OCI-LY7 (cell line): ENCODE measurements at regions not wholly inside any gene's neighbourhood (a gene's known extent, or its start where the extent isn't known, plus 50 kb on each side); places are given as distances from the start of the nearest gene placed in this dataset.

Experiments used
- BruUV-seq: library from RNA; stranded (reverse); fragments of 400-500 nt; replicated peaks from 2 replicates; lab custom pipeline; 2021; lab: Mats Ljungman, UMichigan
- CTCF ChIA-PET: fragments of 300-600 bp; sonication (Branson Sonifier 250); formaldehyde crosslinking; loops from one replicate; lab custom pipeline; 2022; ENCODE audit warnings: antibody characterized with exemption; ENCODE audit not compliant: unreplicated experiment; lab: Charles Lee
- POLR2A ChIA-PET: fragments of 300-600 bp; sonication (Branson Sonifier 250); formaldehyde crosslinking; loops from one replicate; lab custom pipeline; 2022; ENCODE audit warnings: antibody characterized with exemption; lab: Charles Lee
- DNase-seq: peaks from one replicate; pipeline ENCODE4 v3.0.0-alpha.2; 2015; ENCODE audit warnings: low spot score
- H2AFZ ChIP-seq: fragments of 200-600 bp; sonication (generic), shearing (Covaris generic); 2 replicates; pipeline ENCODE4 v1.6.1; 2014; ENCODE audit warnings: mild to moderate bottlenecking, antibody characterized with exemption, low read length, moderate library complexity
- H3K27ac ChIP-seq: fragments of 200-600 bp; sonication (generic); 2 replicates; pipeline ENCODE4 v1.5.1; 2014; ENCODE audit warnings: mixed run types, low read depth, mild to moderate bottlenecking, moderate library complexity, low read length, inconsistent platforms; ENCODE audit not compliant: poor library complexity, severe bottlenecking
- H3K36me3 ChIP-seq: fragments of 200-600 bp; sonication (generic); 2 replicates; pipeline ENCODE4 v1.6.1; 2014; ENCODE audit warnings: mild to moderate bottlenecking, antibody characterized with exemption, low read length, moderate library complexity, mixed read lengths; ENCODE audit not compliant: insufficient read depth
- H3K4me1 ChIP-seq: fragments of 200-600 bp; sonication (generic); 2 replicates; pipeline ENCODE4 v1.5.1; 2014; ENCODE audit warnings: mild to moderate bottlenecking, low read length; ENCODE audit not compliant: insufficient read depth, poor library complexity, severe bottlenecking
- H3K4me2 ChIP-seq: fragments of 200-600 bp; sonication (generic); 2 replicates; pipeline ENCODE4 v1.6.1; 2014; ENCODE audit warnings: mild to moderate bottlenecking, low read length
- H3K4me3 ChIP-seq: fragments of 200-600 bp; sonication (generic); 2 replicates; pipeline ENCODE4 v1.5.1; 2014; ENCODE audit warnings: mild to moderate bottlenecking, low read depth, low read length; ENCODE audit not compliant: poor library complexity, severe bottlenecking
- H3K79me2 ChIP-seq: fragments of 200-600 bp; sonication (generic); 2 replicates; pipeline ENCODE4 v1.6.1; 2016; ENCODE audit warnings: low read depth, mild to moderate bottlenecking, low read length, moderate library complexity, mixed read lengths; ENCODE audit not compliant: insufficient read depth
- H3K9me2 ChIP-seq: fragments of 200-600 bp; sonication (generic); 2 replicates; pipeline ENCODE4 v1.6.1; 2016; ENCODE audit warnings: mild to moderate bottlenecking, low read length, mixed read lengths; ENCODE audit not compliant: insufficient read depth
- H3K9me3 ChIP-seq: fragments of 200-600 bp; sonication (generic); 2 replicates; pipeline ENCODE4 v1.6.1; 2014; ENCODE audit warnings: mild to moderate bottlenecking, mixed run types, low read length, mixed read lengths
- H4K20me1 ChIP-seq: fragments of 200-600 bp; sonication (generic); 2 replicates; pipeline ENCODE4 v1.6.1; 2014; ENCODE audit warnings: mild to moderate bottlenecking, antibody characterized with exemption, low read length, moderate library complexity, mixed read lengths; ENCODE audit not compliant: insufficient read depth
- EZH2phosphoT487 ChIP-seq: fragments of 200-600 bp; sonication (generic); IDR thresholded peaks from 2 replicates; pipeline ENCODE4 v1.6.1; 2018; ENCODE audit warnings: low read depth, borderline replicate concordance, mild to moderate bottlenecking, mixed run types, antibody characterized with exemption, low read length, moderate library complexity, mixed read lengths
- intact Hi-C: fragments of 100-400 bp; cut with micrococcal nuclease; formaldehyde crosslinking; loops from one replicate; pipeline ENCODE4 v1.10.0; 2022; ENCODE audit not compliant: unreplicated experiment
- TF ChIP-seq, protein P1 (sequence below): fragments of 200-600 bp; sonication (generic); conservative IDR thresholded peaks from 2 replicates; pipeline ENCODE4 v1.5.1; 2014; ENCODE audit warnings: mild to moderate bottlenecking, antibody characterized with exemption, low read length, moderate library complexity, mixed read lengths

DNA sequence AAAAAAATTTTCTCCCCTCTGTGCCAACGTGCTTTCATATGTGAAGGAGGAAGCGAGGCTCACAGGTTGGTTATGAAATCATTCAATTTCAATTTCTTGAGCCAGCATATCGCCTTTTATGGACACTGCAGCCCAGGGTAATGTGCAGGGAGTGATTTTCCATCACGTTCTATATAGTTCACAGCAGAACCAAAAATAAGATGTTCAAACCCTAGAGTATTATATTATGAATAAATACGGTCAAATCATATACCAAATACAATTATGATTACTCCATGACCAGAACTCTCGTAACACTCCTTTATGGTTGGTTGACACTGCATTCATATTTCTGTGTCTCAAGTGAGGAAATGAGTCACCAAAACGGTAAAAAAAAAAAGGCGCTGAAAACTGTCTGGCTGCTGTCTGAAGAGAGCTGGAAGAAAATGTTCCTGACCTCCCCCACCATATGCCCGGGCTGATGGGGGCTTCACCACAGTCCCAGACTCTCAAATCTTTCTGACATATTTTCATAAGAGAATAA is 75.8 kb upstream of the UBAC2 start:
- TF ChIP-seq, protein P1, sequence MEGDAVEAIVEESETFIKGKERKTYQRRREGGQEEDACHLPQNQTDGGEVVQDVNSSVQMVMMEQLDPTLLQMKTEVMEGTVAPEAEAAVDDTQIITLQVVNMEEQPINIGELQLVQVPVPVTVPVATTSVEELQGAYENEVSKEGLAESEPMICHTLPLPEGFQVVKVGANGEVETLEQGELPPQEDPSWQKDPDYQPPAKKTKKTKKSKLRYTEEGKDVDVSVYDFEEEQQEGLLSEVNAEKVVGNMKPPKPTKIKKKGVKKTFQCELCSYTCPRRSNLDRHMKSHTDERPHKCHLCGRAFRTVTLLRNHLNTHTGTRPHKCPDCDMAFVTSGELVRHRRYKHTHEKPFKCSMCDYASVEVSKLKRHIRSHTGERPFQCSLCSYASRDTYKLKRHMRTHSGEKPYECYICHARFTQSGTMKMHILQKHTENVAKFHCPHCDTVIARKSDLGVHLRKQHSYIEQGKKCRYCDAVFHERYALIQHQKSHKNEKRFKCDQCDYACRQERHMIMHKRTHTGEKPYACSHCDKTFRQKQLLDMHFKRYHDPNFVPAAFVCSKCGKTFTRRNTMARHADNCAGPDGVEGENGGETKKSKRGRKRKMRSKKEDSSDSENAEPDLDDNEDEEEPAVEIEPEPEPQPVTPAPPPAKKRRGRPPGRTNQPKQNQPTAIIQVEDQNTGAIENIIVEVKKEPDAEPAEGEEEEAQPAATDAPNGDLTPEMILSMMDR: no peak
- TF ChIP-seq EZH2phosphoT487: no peak
- Histone ChIP-seq H2AFZ (peak overlapping the region; percentile 84; the same call in 1 of the 2 replicates), H3K4me3 (peak overlapping the region; percentile 30), H3K79me2 (no peaks in the 10 kb centered on the region), H4K20me1 (no peaks in the 10 kb centered on the region), H3K36me3 (no peaks in the 10 kb centered on the region), H3K9me3 (no peaks in the 10 kb centered on the region), H3K9me2 (no peaks in the 10 kb centered on the region), H3K4me1 (peaks cover 43% of the 10 kb centered on the region), H3K4me2 (peak overlapping the region; percentile 64), H3K27ac (peak overlapping the region; percentile 26)
- intact Hi-C loops: no loop called here
- BruUV-seq: no TSS peak
- ChIA-PET CTCF (no interaction called here), POLR2A (interaction anchor here (0.6 to 1.2 kb wide), 4 partner anchors 19 to 312 kb away, joined by 3 to 5 read pairs (median 4); no protein-coding TSS in a partner anchor)
- peak; percentile 33 for DNase-seq

GRCh38 chr13:99125326-99125915 is 75.2 kb upstream of the UBAC2 start:
- BruUV-seq: no TSS peak
- POLR2A ChIA-PET: interaction anchor here (0.6 to 1.2 kb wide), 4 partner anchors 18 to 313 kb away, joined by 3 to 5 read pairs (median 4); no protein-coding TSS in a partner anchor

More at GRCh38 chr13:99125326-99125915, 75.2 kb upstream of the UBAC2 start:
- no peak for DNase-seq
- TF ChIP-seq EZH2phosphoT487: no peak
- TF ChIP-seq, protein P1: no peak
- Histone ChIP-seq H3K36me3 (no peaks in the 10 kb centered on the region), H2AFZ (peak overlapping the region; percentile 84; the same call in 1 of the 2 replicates), H4K20me1 (no peaks in the 10 kb centered on the region), H3K27ac (peak overlapping the region; percentile 26), H3K9me2 (no peaks in the 10 kb centered on the region), H3K4me2 (peak overlapping the region; percentile 64), H3K4me3 (peak overlapping the region; percentile 30), H3K9me3 (no peaks in the 10 kb centered on the region), H3K79me2 (no peaks in the 10 kb centered on the region), H3K4me1 (peaks cover 46% of the 10 kb centered on the region)
- CTCF ChIA-PET: no interaction called here
- intact Hi-C loops: no loop called here
